ENCODE measurements at regions not wholly inside any gene's neighbourhood (a gene's known extent, or its start where the extent isn't known, plus 50 kb on each side); places are given as distances from the start of the nearest gene placed in this dataset.

DNA sequence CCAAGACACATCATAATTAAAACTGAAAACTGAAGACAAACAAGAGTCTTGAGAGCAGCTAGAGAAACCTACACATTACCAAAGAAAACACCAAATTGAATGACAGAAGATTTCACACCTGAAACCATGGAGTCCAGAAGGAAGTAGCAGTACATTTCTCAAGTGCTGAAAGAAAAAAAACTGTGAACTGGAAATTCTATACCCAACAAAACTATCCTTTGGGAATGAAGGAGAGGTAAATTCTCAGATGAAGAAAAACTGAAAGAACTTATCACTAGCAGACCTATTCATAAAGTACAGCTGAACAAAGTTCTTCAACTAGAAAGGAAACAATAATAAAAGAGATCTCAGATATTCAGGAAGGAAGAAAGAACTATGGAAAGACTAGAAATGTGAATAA lies 198.7 kb upstream of the ZNF507 start:
- Histone ChIP-seq H3K27me3 (ENCODE audit: control insufficient read depth in 1 of 2, insufficient read depth in 2 of 2, low read length in 2 of 2) (no peaks in the 10 kb centered on the region), H3K27ac (ENCODE audit: low read depth, low read length) (no peak overlapping the region), H3K4me3 (ENCODE audit: low read depth in 1 of 2, low read length in 2 of 2) (no peak overlapping the region), H3K36me3 (ENCODE audit: control insufficient read depth in 1 of 2, insufficient read depth in 2 of 2, low read length in 2 of 2) (no peaks in the 10 kb centered on the region), H3K9me3 (ENCODE audit: control insufficient read depth in 1 of 2, low read length in 2 of 2) (peaks cover 11 to 13% of the 10 kb centered on the region in 2 donors), H3K9ac (ENCODE audit: low read depth in 1 of 2, low read length in 2 of 2) (no peak overlapping the region), H3K4me1 (ENCODE audit: control insufficient read depth in 1 of 2, insufficient read depth in 2 of 2, low read length in 2 of 2) (no peaks in the 10 kb centered on the region)

DNA sequence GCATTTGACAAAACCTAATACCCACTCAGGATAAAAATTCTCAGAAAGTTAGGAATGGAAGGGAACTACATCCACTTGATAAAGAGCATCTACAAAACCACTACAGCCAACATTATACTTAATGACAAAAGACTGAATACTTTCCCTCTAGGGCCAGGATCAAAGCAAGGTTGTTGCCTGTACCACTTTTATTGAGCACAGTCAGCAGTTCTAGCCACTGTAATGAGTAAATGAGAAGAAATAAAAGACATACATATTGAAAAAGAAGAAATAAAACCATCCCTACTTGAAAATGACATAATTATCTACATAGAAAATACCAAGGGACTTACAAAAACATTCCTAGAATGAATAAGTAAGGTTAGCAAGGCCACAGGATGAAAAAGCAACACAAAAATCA lies 194.8 kb upstream of the ZNF507 start:
- Histone ChIP-seq H3K27ac (ENCODE audit: low read depth, low read length) (no peak overlapping the region), H3K9me3 (ENCODE audit: control insufficient read depth in 1 of 2, low read length in 2 of 2) (peaks cover 10 to 11% of the 10 kb centered on the region in 2 donors), H3K36me3 (ENCODE audit: control insufficient read depth in 1 of 2, insufficient read depth in 2 of 2, low read length in 2 of 2) (no peaks in the 10 kb centered on the region), H3K27me3 (ENCODE audit: control insufficient read depth in 1 of 2, insufficient read depth in 2 of 2, low read length in 2 of 2) (no peaks in the 10 kb centered on the region), H3K4me1 (ENCODE audit: control insufficient read depth in 1 of 2, insufficient read depth in 2 of 2, low read length in 2 of 2) (no peaks in the 10 kb centered on the region), H3K9ac (ENCODE audit: low read depth in 1 of 2, low read length in 2 of 2) (no peak overlapping the region), H3K4me3 (ENCODE audit: low read depth in 1 of 2, low read length in 2 of 2) (no peak overlapping the region)

DNA sequence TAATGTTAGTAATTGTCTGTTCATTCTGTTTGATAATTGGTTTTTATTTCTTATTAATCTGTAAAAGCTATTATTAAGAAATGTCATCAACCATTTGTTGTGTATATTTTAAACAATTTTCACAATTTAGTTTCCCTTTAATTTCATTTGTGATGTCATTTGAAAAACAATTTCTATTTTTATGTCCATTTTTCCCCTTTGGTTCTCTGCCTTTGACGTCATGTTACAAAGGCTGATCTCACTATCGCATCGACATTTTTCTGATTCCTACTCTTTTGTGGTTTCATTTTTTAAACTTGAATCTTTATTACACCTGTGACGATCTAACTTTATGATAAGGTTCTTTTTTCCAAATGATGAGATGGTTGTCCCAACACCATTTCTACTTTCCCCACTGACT lies 191.0 kb upstream of the ZNF507 start:
- Histone ChIP-seq H3K36me3 (ENCODE audit: control insufficient read depth in 1 of 2, insufficient read depth in 2 of 2, low read length in 2 of 2) (no peaks in the 10 kb centered on the region), H3K27ac (ENCODE audit: low read depth, low read length) (no peak overlapping the region), H3K9ac (ENCODE audit: low read depth in 1 of 2, low read length in 2 of 2) (no peak overlapping the region)

DNA sequence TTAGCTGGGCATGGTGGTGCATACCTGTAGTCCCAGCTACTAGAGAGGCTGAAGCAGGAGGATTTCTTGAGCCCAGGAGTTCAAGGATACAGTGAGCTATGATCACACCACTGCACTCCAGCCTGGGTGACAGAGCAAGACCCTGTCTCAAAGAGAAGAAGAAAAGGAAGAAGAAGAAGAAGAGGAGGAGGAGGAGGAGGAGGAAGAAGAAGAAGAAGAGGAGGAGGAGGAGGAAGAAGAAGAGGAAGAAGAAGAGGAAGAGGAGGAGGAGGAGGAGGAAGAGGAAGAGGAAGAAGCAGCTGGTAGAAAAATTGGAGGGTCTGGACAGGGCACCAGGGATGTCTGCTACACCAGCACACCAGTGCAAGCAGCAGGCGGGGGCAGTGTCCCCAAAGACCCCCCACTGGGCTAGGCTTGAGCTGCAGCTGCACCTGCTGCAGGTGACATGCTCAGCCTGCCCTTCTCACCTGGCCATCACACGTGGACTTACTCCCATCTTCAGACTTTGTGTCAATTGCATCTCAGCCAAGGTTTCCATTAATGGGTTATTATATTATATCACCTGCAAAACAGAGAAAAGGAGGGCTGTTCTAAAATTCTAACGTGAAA lies 180.9 kb upstream of the ZNF507 start:
- H3K27me3 ChIP-seq (ENCODE audit: control insufficient read depth in 1 of 2, insufficient read depth in 2 of 2, low read length in 2 of 2), result peaks cover 0 to 3% of the 10 kb centered on the region in 2 donors
- peaks cover 0 to 2% of the 10 kb centered on the region in 2 donors for H3K9me3 ChIP-seq (ENCODE audit: control insufficient read depth in 1 of 2, low read length in 2 of 2)

More for the DNA sequence above, 191.0 kb upstream of the ZNF507 start:
- Histone ChIP-seq H3K9me3 (ENCODE audit: control insufficient read depth in 1 of 2, low read length in 2 of 2) (peaks cover under 1 to 3% of the 10 kb centered on the region in 2 donors), H3K4me1 (ENCODE audit: control insufficient read depth in 1 of 2, insufficient read depth in 2 of 2, low read length in 2 of 2) (no peaks in the 10 kb centered on the region), H3K4me3 (ENCODE audit: low read depth in 1 of 2, low read length in 2 of 2) (no peak overlapping the region), H3K27me3 (ENCODE audit: control insufficient read depth in 1 of 2, insufficient read depth in 2 of 2, low read length in 2 of 2) (no peaks in the 10 kb centered on the region)

DNA sequence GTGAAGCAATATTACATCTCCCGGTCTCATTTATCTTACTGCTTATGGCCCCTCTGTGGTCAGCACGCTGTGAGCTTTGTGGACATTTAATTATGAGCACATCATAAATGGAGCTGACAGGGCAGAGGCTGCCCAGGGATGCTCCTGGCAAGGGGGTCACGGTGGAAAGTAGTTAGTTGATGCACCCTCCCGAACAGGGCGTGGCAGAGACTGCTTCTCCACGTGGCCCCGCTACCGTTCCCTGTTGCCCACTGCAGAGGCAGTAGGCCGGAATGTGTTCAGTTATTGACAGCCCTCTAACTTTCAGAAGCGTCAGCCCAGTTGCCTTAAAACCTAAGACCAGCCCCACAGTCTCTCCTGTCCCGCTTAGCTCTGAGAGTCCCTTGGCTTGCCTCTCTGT lies 180.3 kb upstream of the ZNF507 start:
- Histone ChIP-seq H3K9me3 (ENCODE audit: control insufficient read depth in 1 of 2, low read length in 2 of 2) (no peaks in the 10 kb centered on the region), H3K4me3 (ENCODE audit: low read depth in 1 of 2, low read length in 2 of 2) (no peak overlapping the region), H3K4me1 (ENCODE audit: control insufficient read depth in 1 of 2, insufficient read depth in 2 of 2, low read length in 2 of 2) (no peaks in the 10 kb centered on the region), H3K9ac (ENCODE audit: low read depth in 1 of 2, low read length in 2 of 2) (no peak overlapping the region), H3K36me3 (ENCODE audit: control insufficient read depth in 1 of 2, insufficient read depth in 2 of 2, low read length in 2 of 2) (no peaks in the 10 kb centered on the region), H3K27me3 (ENCODE audit: control insufficient read depth in 1 of 2, insufficient read depth in 2 of 2, low read length in 2 of 2) (peaks cover 0 to 3% of the 10 kb centered on the region in 2 donors), H3K27ac (ENCODE audit: low read depth, low read length) (no peak overlapping the region)

More for the DNA sequence above, 180.9 kb upstream of the ZNF507 start:
- no peaks in the 10 kb centered on the region for H3K36me3 ChIP-seq (ENCODE audit: control insufficient read depth in 1 of 2, insufficient read depth in 2 of 2, low read length in 2 of 2)
- H3K4me3 ChIP-seq (ENCODE audit: low read depth in 1 of 2, low read length in 2 of 2), result no peak overlapping the region
- no peak overlapping the region for H3K9ac ChIP-seq (ENCODE audit: low read depth in 1 of 2, low read length in 2 of 2)
- no peaks in the 10 kb centered on the region for H3K4me1 ChIP-seq (ENCODE audit: control insufficient read depth in 1 of 2, insufficient read depth in 2 of 2, low read length in 2 of 2)
- no peak overlapping the region for H3K27ac ChIP-seq (ENCODE audit: low read depth, low read length)

DNA sequence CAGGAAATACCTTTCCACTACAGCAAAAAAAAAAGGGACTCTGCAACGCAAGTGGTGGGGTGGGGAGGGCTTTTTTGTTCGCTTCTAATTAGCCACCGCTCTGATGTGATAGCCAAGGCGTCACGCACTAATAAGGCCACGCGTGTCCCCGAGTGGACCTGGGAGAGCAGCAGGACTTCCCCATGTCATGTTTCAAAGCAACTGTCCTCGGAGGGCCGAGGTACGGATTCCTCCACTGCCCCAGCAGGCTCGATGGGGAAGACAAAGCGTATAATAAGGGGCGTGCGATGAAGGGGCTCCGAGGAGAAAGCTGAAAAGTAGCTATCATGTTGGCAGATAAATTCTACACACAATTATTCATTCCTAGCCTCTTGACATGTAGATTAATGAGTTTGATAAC lies 179.7 kb upstream of the ZNF507 start:
- Histone ChIP-seq H3K9me3 (ENCODE audit: control insufficient read depth in 1 of 2, low read length in 2 of 2) (no peaks in the 10 kb centered on the region), H3K27me3 (ENCODE audit: control insufficient read depth in 1 of 2, insufficient read depth in 2 of 2, low read length in 2 of 2) (peaks cover 0 to 3% of the 10 kb centered on the region in 2 donors), H3K27ac (ENCODE audit: low read depth, low read length) (no peak overlapping the region), H3K9ac (ENCODE audit: low read depth in 1 of 2, low read length in 2 of 2) (no peak overlapping the region), H3K36me3 (ENCODE audit: control insufficient read depth in 1 of 2, insufficient read depth in 2 of 2, low read length in 2 of 2) (no peaks in the 10 kb centered on the region), H3K4me1 (ENCODE audit: control insufficient read depth in 1 of 2, insufficient read depth in 2 of 2, low read length in 2 of 2) (no peaks in the 10 kb centered on the region), H3K4me3 (ENCODE audit: low read depth in 1 of 2, low read length in 2 of 2) (no peak overlapping the region)

DNA sequence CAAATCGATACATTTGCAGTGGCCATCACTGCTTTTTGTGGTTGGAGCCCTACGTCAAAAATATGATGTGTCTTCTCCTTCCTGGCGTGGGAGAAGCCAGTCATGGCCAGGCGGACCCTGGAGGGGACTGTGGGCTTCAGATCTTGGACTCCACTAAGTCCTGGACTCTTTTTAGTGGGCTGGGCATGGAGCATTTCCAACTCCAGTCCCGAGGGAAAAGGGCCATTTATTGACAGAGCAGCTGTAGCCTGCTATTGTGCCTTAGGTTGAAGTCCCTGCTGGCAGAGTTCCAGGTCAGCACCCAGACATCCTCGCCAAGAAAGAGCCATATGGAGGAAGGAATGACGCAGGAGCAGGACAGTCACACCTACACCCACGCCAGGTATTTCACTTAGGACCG lies 179.2 kb upstream of the ZNF507 start:
- Histone ChIP-seq H3K27ac (ENCODE audit: low read depth, low read length) (no peak overlapping the region), H3K9me3 (ENCODE audit: control insufficient read depth in 1 of 2, low read length in 2 of 2) (no peaks in the 10 kb centered on the region), H3K27me3 (ENCODE audit: control insufficient read depth in 1 of 2, insufficient read depth in 2 of 2, low read length in 2 of 2) (peaks cover 0 to 3% of the 10 kb centered on the region in 2 donors), H3K4me1 (ENCODE audit: control insufficient read depth in 1 of 2, insufficient read depth in 2 of 2, low read length in 2 of 2) (no peaks in the 10 kb centered on the region), H3K9ac (ENCODE audit: low read depth in 1 of 2, low read length in 2 of 2) (no peak overlapping the region), H3K36me3 (ENCODE audit: control insufficient read depth in 1 of 2, insufficient read depth in 2 of 2, low read length in 2 of 2) (no peaks in the 10 kb centered on the region), H3K4me3 (ENCODE audit: low read depth in 1 of 2, low read length in 2 of 2) (no peak overlapping the region)

DNA sequence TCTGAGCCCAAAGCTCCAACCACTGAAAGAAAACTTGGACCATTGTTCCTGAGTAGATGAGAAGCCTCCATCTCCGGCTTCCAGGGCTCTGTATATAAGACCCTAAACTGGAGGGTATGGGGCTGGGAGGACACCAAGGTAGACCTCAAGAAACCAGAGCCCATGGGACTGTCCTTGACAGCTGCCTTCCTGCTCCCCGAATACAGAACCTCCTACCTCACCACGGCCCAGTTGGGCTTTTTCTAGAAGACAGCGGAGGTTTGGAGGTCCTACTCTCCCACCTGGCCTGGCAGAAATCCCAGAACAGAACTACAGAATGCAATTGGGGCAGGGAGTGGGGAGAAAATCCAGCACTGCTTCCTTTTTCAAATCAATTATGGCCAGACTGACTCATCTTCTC lies 177.3 kb upstream of the ZNF507 start:
- H3K4me3 ChIP-seq (ENCODE audit: low read depth in 1 of 2, low read length in 2 of 2), result no peak overlapping the region
- no peaks in the 10 kb centered on the region for H3K36me3 ChIP-seq (ENCODE audit: control insufficient read depth in 1 of 2, insufficient read depth in 2 of 2, low read length in 2 of 2)
- peaks cover 8 to 10% of the 10 kb centered on the region in 2 donors for H3K27me3 ChIP-seq (ENCODE audit: control insufficient read depth in 1 of 2, insufficient read depth in 2 of 2, low read length in 2 of 2)
- no peaks in the 10 kb centered on the region for H3K9me3 ChIP-seq (ENCODE audit: control insufficient read depth in 1 of 2, low read length in 2 of 2)
- no peak overlapping the region for H3K27ac ChIP-seq (ENCODE audit: low read depth, low read length)
- no peak overlapping the region for H3K9ac ChIP-seq (ENCODE audit: low read depth in 1 of 2, low read length in 2 of 2)
- no peaks in the 10 kb centered on the region for H3K4me1 ChIP-seq (ENCODE audit: control insufficient read depth in 1 of 2, insufficient read depth in 2 of 2, low read length in 2 of 2)

DNA sequence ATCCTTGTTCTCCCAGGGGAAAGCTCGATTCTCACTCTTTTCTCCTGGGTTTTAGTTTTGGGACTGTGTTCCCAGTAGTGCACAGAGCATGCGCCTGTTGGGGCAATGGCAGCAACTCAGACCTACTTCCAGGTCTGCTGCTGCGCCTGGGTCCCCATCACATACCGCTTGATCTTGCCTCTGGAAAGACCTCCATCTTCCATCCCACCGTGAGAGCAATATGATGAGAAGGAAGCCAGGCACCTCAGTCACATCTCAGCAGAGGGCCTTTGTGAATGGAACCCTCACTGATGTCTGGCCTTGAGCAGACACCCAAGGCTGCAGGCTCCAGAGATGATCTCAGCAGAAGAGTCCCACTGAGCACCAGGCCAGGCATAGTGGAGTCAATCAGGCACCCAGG lies 176.8 kb upstream of the ZNF507 start:
- H3K9me3 ChIP-seq (ENCODE audit: control insufficient read depth in 1 of 2, low read length in 2 of 2), result no peaks in the 10 kb centered on the region
- H3K36me3 ChIP-seq (ENCODE audit: control insufficient read depth in 1 of 2, insufficient read depth in 2 of 2, low read length in 2 of 2), result no peaks in the 10 kb centered on the region
- no peak overlapping the region for H3K4me3 ChIP-seq (ENCODE audit: low read depth in 1 of 2, low read length in 2 of 2)
- H3K27me3 ChIP-seq (ENCODE audit: control insufficient read depth in 1 of 2, insufficient read depth in 2 of 2, low read length in 2 of 2), result peaks cover 8 to 10% of the 10 kb centered on the region in 2 donors
- H3K27ac ChIP-seq (ENCODE audit: low read depth, low read length), result no peak overlapping the region
- H3K4me1 ChIP-seq (ENCODE audit: control insufficient read depth in 1 of 2, insufficient read depth in 2 of 2, low read length in 2 of 2), result no peaks in the 10 kb centered on the region
- H3K9ac ChIP-seq (ENCODE audit: low read depth in 1 of 2, low read length in 2 of 2), result no peak overlapping the region

DNA sequence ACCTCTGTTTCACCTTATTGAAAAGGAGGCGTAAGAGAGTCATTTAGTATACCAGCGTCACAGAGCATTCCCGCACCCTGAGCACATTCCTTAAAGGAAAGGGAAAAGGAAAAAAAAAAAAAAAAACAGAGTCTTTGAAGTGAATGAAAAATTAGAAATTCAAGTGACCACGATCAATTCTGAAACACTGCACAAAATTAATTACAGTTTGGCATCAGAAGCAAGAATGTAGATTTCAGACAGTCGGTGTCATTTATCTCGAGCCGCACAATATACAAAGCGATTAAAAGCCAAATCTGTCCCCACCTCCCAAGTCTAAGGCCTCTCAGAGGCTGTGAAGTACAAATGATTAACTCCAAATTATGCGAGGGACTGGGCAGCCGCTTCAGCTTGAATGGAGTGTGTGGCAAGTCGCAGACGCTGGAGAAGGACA lies 173.7 kb upstream of the ZNF507 start:
- no peak overlapping the region for H3K27ac ChIP-seq (ENCODE audit: low read depth, low read length)
- H3K9me3 ChIP-seq (ENCODE audit: control insufficient read depth in 1 of 2, low read length in 2 of 2), result no peaks in the 10 kb centered on the region
- no peak overlapping the region for H3K9ac ChIP-seq (ENCODE audit: low read depth in 1 of 2, low read length in 2 of 2)
- no peaks in the 10 kb centered on the region for H3K4me1 ChIP-seq (ENCODE audit: control insufficient read depth in 1 of 2, insufficient read depth in 2 of 2, low read length in 2 of 2)
- no peaks in the 10 kb centered on the region for H3K36me3 ChIP-seq (ENCODE audit: control insufficient read depth in 1 of 2, insufficient read depth in 2 of 2, low read length in 2 of 2)
- no peak overlapping the region for H3K4me3 ChIP-seq (ENCODE audit: low read depth in 1 of 2, low read length in 2 of 2)
- peaks cover 8 to 10% of the 10 kb centered on the region in 2 donors for H3K27me3 ChIP-seq (ENCODE audit: control insufficient read depth in 1 of 2, insufficient read depth in 2 of 2, low read length in 2 of 2)

Measured in duodenal mucosa (tissue), 2 donors.